ENCODE measurements at regions not wholly inside any gene's neighbourhood (a gene's known extent, or its start where the extent isn't known, plus 50 kb on each side); places are given as distances from the start of the nearest gene placed in this dataset.
"Not testable (repeated sequence)": the region's sequence is repeated elsewhere in the genome, so short reads cannot be mapped to it uniquely, and the experiment has no call there.

DNA sequence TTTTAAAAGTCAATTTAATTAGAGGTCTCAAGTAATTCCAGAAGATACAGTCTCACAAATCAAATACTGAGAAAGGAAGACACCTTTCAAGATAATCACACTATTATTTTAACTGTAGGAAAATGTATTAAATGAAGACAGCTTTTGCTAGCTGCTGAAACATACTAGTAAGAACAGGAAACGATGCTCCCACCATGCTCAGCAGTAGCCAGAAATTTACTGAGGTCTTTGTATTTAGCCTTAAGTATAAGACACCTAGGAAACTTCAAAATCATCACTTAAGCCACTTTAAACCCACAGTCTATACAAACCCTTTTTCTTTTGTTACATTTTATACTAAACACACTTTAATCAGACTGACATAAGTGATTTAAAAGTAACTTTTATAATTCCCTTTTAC is 72.7 kb upstream of the NPIPB12 start:
- DNase-seq (ENCODE audit: low spot score): not testable (repeated sequence)

DNA sequence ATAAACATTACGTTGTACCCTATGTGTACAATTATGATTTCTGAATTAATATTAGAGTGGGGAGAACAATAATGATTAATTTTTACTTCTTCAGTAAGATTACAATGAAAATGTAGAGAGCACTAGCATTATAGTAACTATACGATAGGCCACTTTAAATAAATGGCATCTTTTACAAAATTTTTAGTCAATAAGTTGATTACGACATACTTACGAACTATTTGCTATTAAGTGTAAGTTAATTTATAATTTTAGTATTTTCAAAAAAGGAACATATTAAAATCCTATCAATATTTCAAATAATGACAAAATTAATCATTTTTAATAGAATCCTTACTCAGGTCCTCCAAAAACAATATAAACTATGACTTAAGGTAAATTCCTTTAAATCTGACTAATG is 75.6 kb upstream of the NPIPB12 start:
- DNase-seq (ENCODE audit: low spot score): not testable (repeated sequence)

DNA sequence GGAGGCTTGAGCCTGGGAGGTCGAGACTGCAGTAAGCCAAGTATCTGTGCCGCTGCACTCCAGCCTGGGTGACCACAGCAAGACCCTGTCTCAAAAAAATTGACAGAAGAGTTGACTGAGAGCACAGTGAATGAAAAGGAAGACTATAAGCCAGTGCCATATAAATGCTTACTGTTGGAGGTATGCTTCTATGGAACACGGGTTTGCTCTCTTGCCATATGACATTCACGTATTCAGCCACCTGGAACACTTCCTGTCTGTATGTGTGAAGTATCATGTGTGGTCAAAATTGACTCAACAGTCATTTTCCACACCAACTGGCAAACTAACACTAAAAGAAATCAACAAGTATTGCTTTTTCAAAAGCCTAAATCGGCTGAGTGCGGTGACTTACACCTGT is 71.1 kb upstream of the SPN start:
- not testable (repeated sequence) for DNase-seq (ENCODE audit: low spot score)

DNA sequence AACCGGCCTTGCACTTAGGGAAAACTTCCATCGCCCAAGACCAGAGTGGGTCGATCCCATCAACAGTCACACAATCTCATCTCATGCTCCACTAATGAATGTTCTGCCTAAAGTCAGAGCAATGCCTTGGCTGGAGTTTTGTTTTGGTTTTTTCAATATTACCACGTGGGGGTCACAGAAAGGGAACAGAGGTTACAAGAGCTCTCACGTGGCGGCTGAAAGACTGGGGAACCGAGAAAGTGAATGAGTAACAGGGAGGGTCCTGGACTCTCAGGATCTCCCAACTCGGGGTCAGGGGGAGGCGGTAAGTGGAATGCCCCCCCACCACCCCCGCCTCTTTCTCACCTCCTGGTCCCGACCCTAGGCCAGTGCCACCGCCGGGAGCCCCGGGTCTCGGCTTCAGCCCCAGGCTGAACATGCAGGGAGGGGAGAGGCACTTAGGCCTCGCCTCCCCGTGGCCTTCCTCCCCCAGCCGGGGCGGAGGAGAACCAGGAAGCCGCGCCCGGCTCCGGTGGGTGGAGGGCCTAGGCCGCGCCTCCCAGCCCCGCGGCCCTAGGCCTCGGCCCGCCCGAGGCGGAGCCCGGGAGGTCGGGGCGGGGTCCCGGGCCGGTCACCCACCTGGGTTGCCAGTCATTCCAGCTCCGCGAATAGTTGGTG is 68.7 kb upstream of the SPN start:
- DNase-seq (ENCODE audit: low spot score): not testable (repeated sequence)

DNA sequence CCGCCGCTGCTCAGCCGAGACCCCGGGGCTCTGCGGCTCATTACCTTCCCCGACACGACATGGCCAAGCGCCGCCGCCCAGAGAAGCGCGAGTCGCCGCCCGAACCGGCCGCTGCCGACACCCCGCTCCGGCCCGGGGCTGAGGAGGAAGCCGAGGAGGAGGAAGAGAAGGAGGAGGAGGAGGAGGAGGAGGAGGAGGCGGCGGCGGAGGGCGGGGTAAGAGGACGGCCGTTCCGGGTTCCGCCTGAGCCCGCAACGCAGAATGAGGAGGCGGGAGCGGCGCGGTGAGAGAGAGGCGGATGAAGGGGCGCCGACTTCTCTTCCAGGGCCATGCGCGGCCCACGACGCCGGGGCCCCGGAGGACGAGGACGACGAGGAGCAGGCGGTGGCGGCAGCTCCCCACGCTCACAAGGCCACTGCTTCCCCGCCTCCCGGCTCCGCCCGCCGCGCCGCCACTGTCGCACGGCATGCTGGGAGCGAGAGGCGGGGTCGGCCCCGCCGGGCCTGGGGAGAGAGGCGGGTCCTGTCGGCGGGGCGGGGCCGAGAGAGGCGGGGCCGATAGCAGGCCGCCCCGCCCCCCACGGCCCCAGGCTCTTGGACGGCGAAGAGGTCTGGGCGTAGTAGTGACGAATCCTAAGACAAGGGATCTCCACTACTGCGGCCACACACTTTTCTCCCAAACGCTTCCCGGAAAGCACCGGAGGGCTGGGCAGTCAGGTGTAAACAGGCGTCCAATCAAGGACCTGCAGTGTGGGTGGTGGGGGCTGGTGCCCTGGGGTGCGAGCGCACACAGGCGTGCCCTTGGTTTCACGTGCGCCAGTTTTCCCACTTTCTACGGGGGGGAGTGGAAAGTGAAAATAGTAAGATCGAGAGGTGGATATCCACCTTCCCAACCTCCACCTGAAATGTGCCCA is 67.9 kb upstream of the SPN start:
- peak; percentile 92 for DNase-seq (ENCODE audit: low spot score)

DNA sequence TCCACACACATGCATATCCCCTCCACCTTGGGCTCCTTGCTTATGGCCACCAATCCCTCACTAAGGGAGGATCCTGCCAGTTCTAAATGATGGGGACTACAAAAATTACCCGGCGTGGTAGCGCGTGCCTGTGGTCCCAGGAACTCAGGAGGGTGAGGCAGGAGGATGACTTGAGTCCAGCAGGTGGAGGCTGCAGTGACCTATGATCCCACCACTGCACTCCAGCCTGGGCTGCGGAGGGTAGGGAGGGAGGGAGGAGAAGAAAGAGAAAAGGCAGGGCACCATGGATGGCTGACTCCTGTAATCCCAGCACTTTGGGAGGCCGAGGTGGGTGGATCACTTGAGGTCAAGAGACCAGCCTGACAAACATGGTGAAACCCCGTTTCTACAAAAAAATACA is 66.0 kb upstream of the SPN start:
- DNase-seq (ENCODE audit: low spot score): not testable (repeated sequence)

DNA sequence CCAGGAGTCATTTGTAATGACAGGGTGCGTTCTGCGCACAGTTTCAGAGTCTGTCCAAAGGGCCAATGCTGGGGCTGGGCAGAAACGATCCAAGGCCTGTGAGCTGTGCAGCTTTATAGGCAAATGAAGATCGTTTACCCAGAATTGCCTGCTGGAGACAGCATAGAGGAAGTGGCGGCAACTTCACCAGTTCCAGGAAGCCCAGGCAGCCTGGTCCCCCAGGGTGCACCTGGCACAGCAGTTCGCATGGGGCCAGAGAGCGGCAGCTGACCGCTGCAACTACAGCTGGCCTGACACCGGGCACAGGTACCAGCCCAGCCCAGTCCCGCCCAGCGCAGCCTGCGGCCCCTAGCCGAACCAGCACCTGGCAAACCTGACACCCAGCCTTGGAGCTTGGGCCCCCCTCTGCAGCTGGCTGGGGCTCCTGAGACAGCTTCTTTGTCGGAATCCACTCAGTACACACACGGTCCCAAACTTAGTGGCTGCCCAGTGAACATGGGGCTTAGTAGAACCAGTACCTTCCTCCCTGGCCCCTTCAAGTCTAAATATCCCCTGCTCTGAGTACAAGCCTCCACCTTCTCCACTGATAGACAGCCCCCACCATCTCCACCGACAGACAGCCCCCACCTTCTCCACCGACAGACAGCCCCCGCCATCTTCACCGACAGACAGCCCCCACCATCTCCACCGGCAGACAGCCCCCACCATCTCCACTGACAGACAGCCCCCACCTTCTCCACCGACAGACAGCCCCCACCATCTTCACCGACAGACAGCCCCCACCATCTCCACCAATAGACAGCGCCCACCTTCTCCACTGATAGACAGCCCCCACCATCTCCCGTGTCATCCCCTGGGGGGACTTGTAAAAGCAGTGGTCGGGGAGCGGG is 62.7 kb upstream of the SPN start:
- not testable (repeated sequence) for DNase-seq (ENCODE audit: low spot score)

DNA sequence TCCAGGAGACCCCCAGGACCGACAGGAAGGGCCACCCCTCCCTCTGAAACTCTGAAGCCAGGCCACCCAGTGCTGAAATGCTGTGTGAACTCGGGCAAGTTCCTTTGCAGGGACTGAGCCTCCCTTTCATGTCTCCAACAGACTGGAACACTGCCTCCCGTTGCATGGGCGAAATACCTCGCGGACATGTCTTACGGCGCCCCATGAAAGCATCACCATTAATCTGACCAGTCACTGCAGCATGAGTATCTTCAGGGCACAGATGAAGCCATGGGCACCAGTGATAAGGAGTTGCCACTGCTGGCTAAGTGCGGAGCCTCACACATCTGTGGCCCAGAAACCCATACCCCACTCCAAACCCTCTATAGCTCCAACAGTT is 60.8 kb upstream of the SPN start:
- not testable (repeated sequence) for DNase-seq (ENCODE audit: low spot score)

DNA sequence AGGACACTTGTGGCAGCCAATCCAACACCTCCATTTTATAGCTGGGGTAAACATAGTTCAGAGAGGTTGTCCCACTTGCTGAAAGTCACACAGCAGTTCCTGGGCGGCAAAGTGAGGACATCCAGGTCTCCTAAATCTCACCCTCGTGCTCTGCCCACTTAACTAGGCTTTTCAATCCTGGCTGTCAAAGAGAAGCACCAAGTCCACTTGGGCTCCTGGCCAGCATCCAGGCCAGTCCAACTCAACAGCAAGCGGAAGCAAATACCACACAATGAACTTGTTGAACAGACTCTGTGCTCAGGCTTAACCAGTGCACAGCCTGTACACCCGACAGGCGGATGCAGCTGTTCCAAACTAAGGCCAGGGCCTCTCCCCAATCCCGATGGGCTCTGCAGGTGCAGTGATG is 60.4 kb upstream of the SPN start:
- DNase-seq (ENCODE audit: low spot score): not testable (repeated sequence)

DNA sequence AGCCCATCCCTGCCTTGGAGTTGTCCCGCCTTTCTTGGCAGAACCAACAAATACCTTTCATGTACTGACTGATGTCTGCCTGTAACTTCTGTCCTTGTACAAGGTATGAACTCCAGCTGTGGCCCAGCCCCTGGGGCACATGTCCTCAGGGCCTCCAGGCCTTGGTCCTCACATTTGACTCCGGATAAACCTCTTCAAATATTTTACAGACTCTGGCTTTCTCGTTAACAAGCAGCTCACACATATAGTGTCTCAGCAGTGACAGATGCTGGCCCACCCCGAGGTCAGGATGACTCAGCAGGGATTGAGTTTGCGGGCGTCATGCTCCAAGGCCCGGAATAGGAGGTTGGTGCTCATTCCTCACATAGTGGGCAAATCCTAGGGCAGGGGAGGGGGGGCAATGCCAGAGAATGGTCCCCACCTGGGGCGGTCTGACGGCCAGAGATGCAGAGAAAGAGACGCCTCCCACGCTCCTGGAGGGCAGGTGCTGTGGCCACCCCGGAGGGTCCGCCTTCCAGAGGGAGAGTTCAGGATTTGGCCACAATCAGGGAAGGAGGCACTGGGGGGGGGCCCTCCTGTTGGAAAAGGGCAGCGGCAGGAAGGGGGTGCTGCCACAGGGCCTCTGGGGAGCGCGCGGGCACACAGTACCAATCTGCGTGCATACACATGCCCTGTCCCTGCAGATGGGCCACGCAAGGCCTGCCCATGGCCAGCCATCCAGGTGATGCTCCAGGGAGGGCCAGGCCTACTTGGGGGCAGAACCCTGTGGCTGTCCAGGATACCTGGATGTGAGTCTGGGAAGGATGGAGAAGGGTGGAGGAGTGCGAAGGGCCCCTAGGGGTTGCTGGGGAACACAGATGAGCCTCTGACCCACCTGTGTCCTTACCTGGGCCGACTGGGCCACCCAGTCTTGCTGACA is 58.2 kb upstream of the SPN start:
- not testable (repeated sequence) for DNase-seq (ENCODE audit: low spot score)

DNA sequence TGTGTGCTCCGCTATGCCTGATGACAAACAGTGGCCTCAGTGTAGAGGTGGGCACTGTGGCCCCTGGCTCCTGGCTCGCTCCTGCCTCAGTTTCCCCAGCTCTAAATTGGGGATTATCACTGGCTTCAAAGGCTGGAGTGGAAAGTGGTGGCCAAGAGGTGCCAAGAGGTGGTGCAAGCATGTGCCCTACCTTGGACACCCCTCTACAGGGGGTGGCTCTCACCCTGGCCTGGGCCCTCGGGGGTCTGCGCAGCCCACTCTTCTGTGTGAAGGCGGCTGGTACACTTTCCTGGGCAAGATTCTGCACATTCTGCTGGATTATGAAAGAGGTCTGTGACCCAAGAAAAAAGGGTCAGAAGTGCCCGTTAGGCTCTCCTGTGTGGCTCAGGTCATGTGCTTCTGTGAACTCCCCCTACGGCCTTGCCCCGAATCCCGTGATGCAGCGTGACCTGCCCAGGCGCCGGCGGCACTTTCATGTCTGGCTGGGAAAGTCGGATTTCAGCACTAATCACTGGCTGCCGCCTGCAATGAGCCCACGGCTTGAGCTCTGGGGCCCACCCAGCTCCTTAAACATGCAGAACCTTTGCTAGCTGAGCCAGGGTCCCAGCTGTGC is 57.3 kb upstream of the SPN start:
- DNase-seq (ENCODE audit: low spot score): not testable (repeated sequence)

DNA sequence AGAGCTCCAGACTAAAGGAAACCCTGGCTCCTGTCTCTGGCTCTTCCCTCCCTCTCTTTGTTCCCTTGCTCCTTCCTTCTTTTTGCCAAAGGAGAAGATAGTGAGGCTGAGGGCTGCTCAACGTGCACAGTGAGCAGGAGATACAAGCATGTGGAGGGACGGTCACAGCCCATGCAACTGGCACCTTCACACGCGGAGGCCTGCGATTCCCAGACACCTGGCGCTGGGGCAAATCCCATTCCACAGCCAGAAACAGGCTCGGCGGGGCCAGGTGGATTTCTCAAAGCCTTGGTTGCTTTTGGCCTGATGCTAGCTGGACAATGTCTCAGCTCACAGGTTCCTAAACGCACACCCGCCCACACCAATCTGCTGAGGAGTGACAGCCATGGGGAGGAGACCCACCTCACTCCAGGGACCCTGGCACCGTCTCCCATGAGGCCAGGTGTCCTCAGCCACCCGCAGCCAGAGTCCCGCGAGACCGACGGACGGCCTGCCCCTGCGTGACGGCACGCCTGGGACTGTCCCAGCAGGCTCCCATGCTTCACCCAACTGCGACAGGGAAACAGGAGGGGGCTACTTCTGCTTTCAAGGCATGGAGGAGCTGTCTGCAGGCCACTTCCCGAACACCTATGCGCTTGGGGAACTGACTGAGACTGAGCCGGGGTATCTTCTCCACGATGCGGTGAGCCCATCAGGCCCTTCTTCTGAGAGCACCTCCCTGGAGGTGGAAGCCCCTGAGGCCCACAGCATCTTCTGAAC is 56.2 kb upstream of the SPN start:
- not testable (repeated sequence) for DNase-seq (ENCODE audit: low spot score)

DNA sequence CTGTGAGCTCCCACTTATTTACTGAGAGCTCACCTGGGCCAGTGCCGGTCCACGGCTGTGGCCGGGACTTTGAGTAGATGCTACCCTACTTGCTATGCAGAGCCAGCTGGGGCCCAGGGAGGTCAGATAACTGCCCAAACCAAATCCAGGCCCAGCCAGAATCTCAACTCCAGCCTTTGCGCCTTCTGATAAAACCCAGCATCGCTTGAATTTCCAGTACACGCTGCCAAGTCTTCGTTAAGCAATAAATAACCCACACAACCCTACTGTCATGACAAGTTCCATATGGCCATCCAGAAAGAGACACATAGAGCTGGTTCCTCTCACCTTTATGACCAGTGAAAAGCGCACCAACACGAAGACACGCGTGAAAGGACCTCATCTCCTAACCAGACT is 55.6 kb upstream of the SPN start:
- not testable (repeated sequence) for DNase-seq (ENCODE audit: low spot score)

DNA sequence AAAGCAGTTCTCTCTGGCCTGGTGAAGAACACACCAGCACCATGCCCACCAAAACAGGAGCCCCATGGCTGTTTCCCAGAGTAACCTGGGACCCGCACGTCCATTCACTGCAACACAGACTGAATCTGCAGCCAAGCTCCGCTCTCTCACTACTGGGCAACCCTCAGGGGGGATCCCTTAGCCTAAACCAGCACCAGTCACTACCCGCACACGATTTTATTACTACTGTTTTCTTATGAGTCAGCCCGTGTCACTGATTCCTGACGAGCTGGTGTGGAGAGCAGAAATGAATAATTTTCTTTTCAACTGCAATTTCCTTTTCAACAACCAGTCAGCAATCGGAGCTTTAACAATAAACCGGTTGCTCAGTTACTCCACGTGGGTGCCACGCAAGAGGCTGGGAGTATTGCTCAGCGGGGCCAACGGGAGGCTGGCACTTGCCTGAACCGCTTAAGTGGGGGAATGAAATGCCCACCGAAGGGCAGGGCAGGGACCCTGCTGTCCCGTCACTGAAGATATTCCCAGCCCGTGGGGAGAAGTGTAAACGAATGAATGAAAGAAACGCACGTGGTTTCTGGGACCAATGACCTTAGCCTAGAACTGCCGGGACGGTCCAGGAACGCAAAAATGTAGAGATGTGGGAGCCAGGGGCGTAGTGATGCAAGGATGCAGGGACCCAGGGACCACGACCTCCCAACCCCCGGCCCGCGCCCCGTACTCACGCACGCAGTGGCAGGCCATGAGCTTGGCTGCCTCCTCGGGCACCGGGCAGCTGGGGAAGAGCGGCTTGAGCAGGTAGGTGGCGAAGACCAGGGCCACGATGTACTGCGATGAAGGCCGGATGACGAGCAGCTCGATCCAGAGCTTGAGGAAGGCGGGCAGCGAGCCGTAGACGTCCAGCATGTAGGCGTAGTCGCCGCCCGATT is 50.4 kb upstream of the SPN start:
- not testable (repeated sequence) for DNase-seq (ENCODE audit: low spot score)
